CD4-positive, CD25-positive, alpha-beta regulatory T cell (primary cell): ENCODE measurements at regions not wholly inside any gene's neighbourhood (a gene's known extent, or its start where the extent isn't known, plus 50 kb on each side); places are given as distances from the start of the nearest gene placed in this dataset.

Source experiments
- ATAC-seq, 2 donors: fragments of 150-1000 bp; cut with Tn5 transposase; one replicate each; pipeline ENCODE4 v1.10.0; 2021; ENCODE audit warnings: low read depth in 2 of 2, moderate number of reproducible peaks in 2 of 2, moderate library complexity in 1 of 2
- DNase-seq, 3 donors: peaks; one replicate each; pipeline versions ENCODE4 v3.0.0 to v3.0.0-alpha.2; 2012 to 2022; ENCODE audit warnings: mixed read lengths in 1 of 3
- H3K27ac ChIP-seq: one replicate; pipeline ENCODE4 v1.7.0; 2013; ENCODE audit warnings: mild to moderate bottlenecking, low read length; ENCODE audit not compliant: insufficient read depth, poor library complexity, severe bottlenecking
- H3K27me3 ChIP-seq: one replicate; pipeline ENCODE4 v1.7.0; 2013; ENCODE audit warnings: low read length; ENCODE audit not compliant: control insufficient read depth, insufficient read depth
- H3K36me3 ChIP-seq: one replicate; pipeline ENCODE4 v1.7.0; 2013; ENCODE audit warnings: mild to moderate bottlenecking, low read length, moderate library complexity; ENCODE audit not compliant: control insufficient read depth, insufficient read depth
- H3K4me1 ChIP-seq: 2 replicates; pipeline ENCODE4 v1.7.0; 2013; ENCODE audit warnings: mild to moderate bottlenecking, low read length; ENCODE audit not compliant: insufficient read depth, control insufficient read depth, poor library complexity, severe bottlenecking
- H3K4me3 ChIP-seq: one replicate; pipeline ENCODE4 v1.7.0; 2013; ENCODE audit warnings: low read depth, mild to moderate bottlenecking, low read length, moderate library complexity
- H3K9me3 ChIP-seq, 2 experiments: 1 replicate in 1 of 2; 2 replicates in 1 of 2; pipeline ENCODE4 v1.7.0; 2013; ENCODE audit warnings: low read length in 2 of 2, mild to moderate bottlenecking in 1 of 2, moderate library complexity in 1 of 2; ENCODE audit not compliant: control insufficient read depth in 2 of 2
- H3K27ac Mint-ChIP-seq, 3 donors: one replicate each; pipeline ENCODE4 v1.8.0; 2020 to 2022; ENCODE audit warnings: mild to moderate bottlenecking in 3 of 3, mixed read lengths in 3 of 3, moderate library complexity in 2 of 3
- H3K27me3 Mint-ChIP-seq: one replicate; pipeline ENCODE4 v1.8.0; 2022; ENCODE audit warnings: mild to moderate bottlenecking, mixed read lengths
- H3K36me3 Mint-ChIP-seq: one replicate; pipeline ENCODE4 v1.8.0; 2020; ENCODE audit warnings: mixed read lengths
- H3K4me1 Mint-ChIP-seq, 4 donors: one replicate each; pipeline ENCODE4 v1.8.0; 2020 to 2022; ENCODE audit warnings: mixed read lengths in 4 of 4, mild to moderate bottlenecking in 1 of 4
- H3K4me3 Mint-ChIP-seq, 4 donors: one replicate each; pipeline ENCODE4 v1.8.0; 2020 to 2022; ENCODE audit warnings: mild to moderate bottlenecking in 4 of 4, mixed read lengths in 4 of 4, moderate library complexity in 3 of 4
- H3K9me3 Mint-ChIP-seq, 7 donors: one replicate each; pipeline ENCODE4 v1.8.0; 2020 to 2022; ENCODE audit warnings: mixed read lengths in 7 of 7, mild to moderate bottlenecking in 3 of 7, moderate library complexity in 2 of 7

DNA sequence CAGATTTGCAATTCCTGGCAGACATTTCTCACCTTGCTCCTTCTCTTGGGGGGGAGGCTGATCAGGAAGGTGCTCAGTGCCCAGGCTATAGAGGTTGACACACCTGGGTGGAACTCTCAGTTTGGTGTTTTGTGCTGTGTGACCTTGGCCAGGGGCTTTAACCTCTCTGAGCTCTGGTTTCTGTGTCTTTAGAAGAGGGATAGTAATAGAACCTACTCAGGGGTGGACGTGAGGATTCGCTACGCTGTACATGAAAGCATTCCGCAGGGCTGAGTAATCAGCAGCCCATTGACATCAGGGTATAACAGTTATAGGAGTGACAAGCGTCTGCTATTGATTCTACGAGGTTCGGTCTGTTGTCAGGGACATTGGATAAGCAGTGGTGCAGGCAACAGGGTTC, 98.1 kb downstream of the PHETA1 start:
- Histone ChIP-seq H3K27me3 (no peaks in the 10 kb centered on the region), H3K4me3 (no peak overlapping the region), H3K36me3 (no peaks in the 10 kb centered on the region), H3K4me1 (no peaks in the 10 kb centered on the region), H3K9me3 (no peaks in the 10 kb centered on the region), H3K27ac (no peak overlapping the region)
- no peak overlapping the region for H3K4me3 Mint-ChIP-seq
- H3K4me1 Mint-ChIP-seq, result peaks cover 0 to 5% (median under 1%) of the 10 kb centered on the region in 4 donors
- no peaks in the 10 kb centered on the region for H3K36me3 Mint-ChIP-seq
- peak overlapping the region in 1 of 3 donors; percentile 1 for H3K27ac Mint-ChIP-seq
- peaks cover 0 to 1% (median 0%) of the 10 kb centered on the region in 7 donors for H3K9me3 Mint-ChIP-seq
- peaks cover 15% of the 10 kb centered on the region for H3K27me3 Mint-ChIP-seq
- DNase-seq, result no peak
- no peak for ATAC-seq

DNA sequence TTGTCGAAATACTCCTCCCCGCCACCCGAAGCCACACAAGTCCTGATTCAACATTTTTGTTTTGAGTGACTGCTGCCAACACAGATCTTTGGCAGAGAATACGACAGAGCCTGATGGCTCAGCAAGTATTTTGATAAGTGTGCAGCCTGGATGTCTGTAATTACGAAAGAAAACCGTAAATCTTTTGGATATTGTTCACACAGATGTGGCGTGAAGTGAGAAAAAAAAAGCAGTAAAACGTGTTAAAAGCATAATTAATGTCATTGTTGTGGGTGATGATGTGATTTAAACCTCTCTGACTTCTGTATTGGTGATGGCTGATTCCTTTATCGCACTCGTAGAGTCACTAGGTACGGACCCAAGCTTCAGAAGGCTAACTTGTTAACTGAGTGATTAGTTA, 98.7 kb downstream of the PHETA1 start:
- Mint-ChIP-seq H3K27ac (peak overlapping the region in 1 of 3 donors; percentile 1), H3K4me3 (no peak overlapping the region), H3K4me1 (peaks cover 0 to 5% (median under 1%) of the 10 kb centered on the region in 4 donors), H3K27me3 (peaks cover 15% of the 10 kb centered on the region), H3K9me3 (no peaks in the 10 kb centered on the region), H3K36me3 (no peaks in the 10 kb centered on the region)
- H3K36me3 ChIP-seq, result no peaks in the 10 kb centered on the region
- H3K9me3 ChIP-seq, result no peaks in the 10 kb centered on the region
- DNase-seq, result no peak
- no peak overlapping the region for H3K4me3 ChIP-seq
- no peaks in the 10 kb centered on the region for H3K27me3 ChIP-seq
- no peak for ATAC-seq
- no peak overlapping the region for H3K27ac ChIP-seq
- H3K4me1 ChIP-seq, result no peaks in the 10 kb centered on the region

DNA sequence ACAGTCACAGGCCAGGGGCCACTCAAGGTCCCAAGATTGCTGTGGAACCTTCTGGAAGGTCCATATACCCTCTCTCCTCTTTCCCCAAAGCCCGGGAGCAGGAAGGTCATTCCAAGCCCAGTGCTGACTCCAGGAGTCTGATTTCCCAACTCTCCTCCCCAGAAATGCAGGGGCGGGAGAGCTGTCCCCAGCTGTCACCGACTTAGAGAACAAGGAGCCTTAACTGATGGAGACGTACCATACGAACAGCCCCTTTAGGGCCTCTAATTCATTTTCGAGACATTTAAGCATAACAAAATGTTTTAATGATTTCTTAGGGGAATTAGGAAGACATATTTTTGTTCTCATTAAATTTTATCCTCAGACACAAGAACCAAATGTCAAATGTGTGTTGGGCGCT, 99.2 kb downstream of the PHETA1 start:
- peak overlapping the region in 1 of 3 donors; percentile 1 for H3K27ac Mint-ChIP-seq
- ATAC-seq (no peak), DNase-seq (no peak)
- peaks cover 15% of the 10 kb centered on the region for H3K27me3 Mint-ChIP-seq
- no peaks in the 10 kb centered on the region for H3K9me3 ChIP-seq
- no peaks in the 10 kb centered on the region for H3K36me3 ChIP-seq
- H3K27me3 ChIP-seq, result no peaks in the 10 kb centered on the region
- no peak overlapping the region for H3K27ac ChIP-seq
- no peak overlapping the region for H3K4me3 ChIP-seq
- H3K4me1 Mint-ChIP-seq, result peaks cover 0 to 5% (median under 1%) of the 10 kb centered on the region in 4 donors
- no peak overlapping the region for H3K4me3 Mint-ChIP-seq
- no peaks in the 10 kb centered on the region for H3K36me3 Mint-ChIP-seq
- no peaks in the 10 kb centered on the region for H3K4me1 ChIP-seq
- no peaks in the 10 kb centered on the region for H3K9me3 Mint-ChIP-seq

DNA sequence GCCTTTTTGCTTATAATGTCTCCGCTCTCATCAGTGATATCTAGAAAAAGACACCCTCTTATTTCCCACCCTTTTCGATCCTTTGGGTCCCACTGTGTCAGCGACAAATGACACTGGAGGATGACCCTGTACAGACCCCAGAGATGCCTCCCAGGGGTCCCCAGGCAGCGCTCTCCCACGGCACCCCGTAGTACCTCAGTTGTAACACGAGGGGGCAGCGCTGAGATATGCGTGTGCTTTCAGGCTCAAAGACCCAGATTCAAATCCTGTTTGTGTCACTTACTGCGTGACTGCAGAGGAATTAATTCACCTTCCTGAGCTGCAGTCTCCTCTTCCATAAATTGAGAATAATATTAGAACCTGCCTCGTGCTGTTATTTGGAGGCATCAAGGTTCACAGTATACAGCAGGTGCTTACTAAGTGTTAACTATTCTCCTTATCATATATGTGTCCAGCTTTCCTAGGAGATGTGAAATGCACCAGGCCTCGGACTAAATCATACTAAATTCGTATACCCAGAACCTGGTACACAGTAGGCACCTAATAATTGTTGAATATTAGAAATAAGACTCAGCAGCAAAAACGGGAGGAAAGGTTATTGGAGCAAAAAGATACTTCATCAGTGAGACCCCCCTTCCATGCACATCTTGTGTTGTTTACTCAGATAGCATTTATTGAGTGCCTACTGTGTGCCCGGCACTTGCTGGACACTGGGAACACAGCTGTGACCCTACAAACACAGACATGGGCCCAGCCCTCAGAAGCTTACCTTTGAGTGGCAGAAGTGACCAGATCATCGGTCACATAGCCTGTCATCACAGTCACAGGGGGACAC, 99.9 kb downstream of the PHETA1 start:
- Histone ChIP-seq H3K27me3 (no peaks in the 10 kb centered on the region), H3K4me1 (no peaks in the 10 kb centered on the region), H3K9me3 (no peaks in the 10 kb centered on the region), H3K36me3 (no peaks in the 10 kb centered on the region), H3K4me3 (no peak overlapping the region), H3K27ac (no peak overlapping the region)
- ATAC-seq (no peak), DNase-seq (peak in 1 of 3 donors; percentile 10)
- Mint-ChIP-seq H3K4me3 (peak overlapping the region in 1 of 4 donors; percentile 64), H3K36me3 (no peaks in the 10 kb centered on the region), H3K27ac (no peak overlapping the region), H3K4me1 (peaks cover 0 to 5% (median under 1%) of the 10 kb centered on the region in 4 donors), H3K27me3 (peaks cover 15% of the 10 kb centered on the region), H3K9me3 (no peaks in the 10 kb centered on the region)

DNA sequence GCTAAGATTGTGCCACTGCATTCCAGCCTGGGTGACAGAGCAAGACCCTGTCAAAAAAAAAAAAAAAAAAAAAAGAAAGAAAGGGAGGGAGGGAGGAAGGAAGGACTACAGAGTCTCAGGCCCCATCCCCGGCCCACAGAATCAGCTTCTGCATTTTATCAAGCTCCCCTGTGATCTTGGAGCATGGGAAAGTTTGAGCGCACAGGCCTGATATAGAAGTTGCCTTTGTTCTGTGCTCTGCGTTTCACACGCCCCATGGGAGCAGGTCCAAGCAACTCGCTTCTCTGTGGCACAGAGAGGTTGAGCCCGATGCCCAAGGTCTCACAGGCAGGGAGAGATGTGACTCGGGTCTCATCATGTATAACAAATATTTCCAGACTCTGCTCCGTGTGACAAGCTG, 101.8 kb downstream of the PHETA1 start:
- H3K9me3 Mint-ChIP-seq, result no peaks in the 10 kb centered on the region
- H3K27ac Mint-ChIP-seq, result no peak overlapping the region
- ATAC-seq (no peak), DNase-seq (no peak)
- H3K4me1 ChIP-seq, result no peaks in the 10 kb centered on the region
- H3K36me3 Mint-ChIP-seq, result no peaks in the 10 kb centered on the region
- H3K9me3 ChIP-seq, result no peaks in the 10 kb centered on the region
- no peak overlapping the region for H3K27ac ChIP-seq
- H3K36me3 ChIP-seq, result no peaks in the 10 kb centered on the region
- peaks cover 0 to 5% (median 0%) of the 10 kb centered on the region in 4 donors for H3K4me1 Mint-ChIP-seq
- no peak overlapping the region for H3K4me3 ChIP-seq
- H3K4me3 Mint-ChIP-seq, result no peak overlapping the region
- H3K27me3 Mint-ChIP-seq, result peaks cover 10% of the 10 kb centered on the region
- H3K27me3 ChIP-seq, result no peaks in the 10 kb centered on the region

DNA sequence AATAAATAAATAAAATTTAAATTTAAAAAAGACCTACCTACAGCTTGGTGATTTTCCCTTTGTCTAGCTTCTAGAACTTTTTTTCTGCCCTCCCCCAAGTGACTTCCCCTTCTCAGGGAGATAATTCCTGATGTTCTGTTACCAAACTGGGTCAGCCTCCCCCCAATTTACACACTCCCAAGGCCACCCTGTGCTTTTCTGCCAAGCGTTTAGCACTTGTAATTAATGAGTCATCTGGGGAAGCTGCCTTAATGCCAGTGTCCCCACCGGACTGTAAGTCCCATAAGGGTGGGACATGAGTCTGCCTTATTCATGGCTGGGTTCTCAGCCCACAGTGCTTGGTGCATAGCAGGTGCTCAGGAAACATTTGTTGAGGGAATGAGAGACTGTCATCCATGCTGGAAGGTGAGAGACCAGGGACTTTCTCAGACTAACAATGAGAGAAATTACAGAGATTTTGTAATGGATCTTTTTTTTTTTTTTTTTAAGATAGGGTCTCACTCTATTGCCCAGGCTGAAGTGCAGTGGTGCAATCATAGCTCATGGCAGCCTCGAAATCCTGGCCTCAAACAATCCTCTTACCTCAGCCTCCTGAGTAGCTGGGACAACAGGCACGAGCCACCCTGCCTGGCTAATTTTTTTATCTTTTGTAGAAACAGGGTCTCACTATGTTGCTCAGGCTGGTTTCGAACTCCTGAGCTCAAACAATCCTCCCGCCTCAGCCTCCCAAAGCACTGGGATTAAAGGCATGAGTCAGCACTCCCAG, 106.8 kb downstream of the PHETA1 start:
- Histone ChIP-seq H3K4me1 (no peaks in the 10 kb centered on the region), H3K9me3 (no peaks in the 10 kb centered on the region), H3K27ac (no peak overlapping the region), H3K36me3 (no peaks in the 10 kb centered on the region), H3K4me3 (no peak overlapping the region), H3K27me3 (no peaks in the 10 kb centered on the region)
- ATAC-seq (no peak), DNase-seq (no peak)
- H3K27ac Mint-ChIP-seq, result no peak overlapping the region
- H3K4me3 Mint-ChIP-seq, result no peak overlapping the region
- no peaks in the 10 kb centered on the region for H3K36me3 Mint-ChIP-seq
- no peaks in the 10 kb centered on the region for H3K9me3 Mint-ChIP-seq
- peaks cover 6% of the 10 kb centered on the region for H3K27me3 Mint-ChIP-seq
- H3K4me1 Mint-ChIP-seq, result peaks cover 0 to 2% (median 0%) of the 10 kb centered on the region in 4 donors

DNA sequence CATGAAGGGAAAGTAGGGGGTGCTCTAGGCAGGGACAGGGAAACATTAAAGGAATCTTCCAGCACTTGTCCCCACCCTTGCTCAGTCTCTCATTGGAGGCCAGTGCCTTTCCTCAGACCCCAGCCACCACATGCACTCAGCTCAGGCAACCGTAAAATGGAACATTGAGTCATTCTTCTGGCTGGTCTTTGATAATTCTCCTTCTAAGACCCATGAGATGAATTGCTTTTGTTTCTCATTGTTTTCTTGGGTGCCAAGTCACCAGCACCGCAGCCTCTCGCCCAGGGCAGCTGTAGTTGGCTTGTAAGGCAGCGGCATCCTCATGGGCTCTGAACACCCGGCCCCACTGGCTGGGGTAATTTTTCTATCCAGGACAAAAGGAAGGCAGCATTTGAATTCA, 108.2 kb downstream of the PHETA1 start:
- Histone ChIP-seq H3K36me3 (no peaks in the 10 kb centered on the region), H3K27ac (no peak overlapping the region), H3K27me3 (no peaks in the 10 kb centered on the region), H3K4me3 (no peak overlapping the region), H3K4me1 (no peaks in the 10 kb centered on the region), H3K9me3 (no peaks in the 10 kb centered on the region)
- no peak overlapping the region for H3K4me3 Mint-ChIP-seq
- ATAC-seq, result no peak
- H3K4me1 Mint-ChIP-seq, result peaks cover 0 to 2% (median 0%) of the 10 kb centered on the region in 4 donors
- H3K27ac Mint-ChIP-seq, result no peak overlapping the region
- H3K9me3 Mint-ChIP-seq, result no peaks in the 10 kb centered on the region
- peaks cover 6% of the 10 kb centered on the region for H3K27me3 Mint-ChIP-seq
- no peaks in the 10 kb centered on the region for H3K36me3 Mint-ChIP-seq
- no peak for DNase-seq
